ENCODE measurements at regions not wholly inside any gene's neighbourhood (a gene's known extent, or its start where the extent isn't known, plus 50 kb on each side); places are given as distances from the start of the nearest gene placed in this dataset.

DNA sequence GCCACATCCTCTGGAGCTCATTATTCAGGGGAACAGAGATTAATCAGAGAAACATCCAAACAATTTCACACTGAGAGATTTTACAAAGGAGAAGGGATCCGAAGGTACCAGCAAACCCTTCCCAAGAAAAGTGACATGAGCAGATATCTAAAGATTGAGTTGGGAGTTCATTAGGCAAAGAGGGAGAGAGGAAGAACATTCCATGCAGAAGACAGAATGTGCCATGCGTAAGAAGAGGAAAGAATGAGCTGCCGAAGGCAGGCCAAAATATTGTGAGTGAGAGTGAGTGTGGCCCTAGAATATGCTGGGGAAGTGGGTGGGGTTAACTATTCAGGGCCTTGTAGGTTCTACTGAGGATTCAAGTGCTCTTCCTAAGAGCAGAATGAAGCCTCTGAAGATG, 50.0 kb upstream of the LYVE1 start:
- POLR2A ChIA-PET (ENCODE audit: partially characterized antibody): no interaction called here

More for the DNA sequence above, 50.0 kb upstream of the LYVE1 start:
- Histone ChIP-seq H3K27me3 (ENCODE audit: insufficient read depth, low read length) (no peaks in the 10 kb centered on the region), H3K27ac (ENCODE audit: low read depth, low read length) (no peak overlapping the region), H3K9me3 (ENCODE audit: control insufficient read depth in 1 of 2, low read length in 2 of 2) (no peaks in the 10 kb centered on the region), H3K36me3 (ENCODE audit: insufficient read depth, low read length) (no peaks in the 10 kb centered on the region), H3K4me1 (ENCODE audit: insufficient read depth, low read length) (peaks cover 7% of the 10 kb centered on the region), H3K4me3 (ENCODE audit: low read length in 2 of 2) (no peak overlapping the region)
- Mint-ChIP-seq H3K27me3 (peaks cover 0 to 3% of the 10 kb centered on the region in 2 donors), H3K27ac (no peak overlapping the region), H3K36me3 (peaks cover 0 to 3% of the 10 kb centered on the region in 2 donors), H3K9me3 (peaks cover 0 to 8% (median 1%) of the 10 kb centered on the region in 8 donors), H3K4me3 (no peak overlapping the region), H3K4me1 (peaks cover 8 to 9% (median 9%) of the 10 kb centered on the region in 4 donors)
- intact Hi-C loops (cut with micrococcal nuclease): no loop called here
- DNase-seq: no peak
- CTCF ChIA-PET (ENCODE audit: partially characterized antibody): interaction anchor here (0.9 to 1.5 kb wide), 2 partner anchors 36 to 252 kb away, joined by 3 to 5 read pairs; no protein-coding TSS in a partner anchor

Data from CD4-positive, alpha-beta memory T cell (primary cell).